Stimulated activated CD4-positive, alpha-beta T cell treated with anti-CD3 and anti-CD28 coated beads, Interleukin-1b, Interleukin-23, amount 100 ng/mL, for 24 hours (primary cell): ENCODE measurements at regions not wholly inside any gene's neighbourhood (a gene's known extent, or its start where the extent isn't known, plus 50 kb on each side); places are given as distances from the start of the nearest gene placed in this dataset.

Experiments used
- DNase-seq, 4 experiments: peaks; one replicate each; pipeline ENCODE4 v3.0.0-alpha.2; 2020; ENCODE audit warnings: low read depth in 4 of 4, low spot score in 1 of 4

DNA sequence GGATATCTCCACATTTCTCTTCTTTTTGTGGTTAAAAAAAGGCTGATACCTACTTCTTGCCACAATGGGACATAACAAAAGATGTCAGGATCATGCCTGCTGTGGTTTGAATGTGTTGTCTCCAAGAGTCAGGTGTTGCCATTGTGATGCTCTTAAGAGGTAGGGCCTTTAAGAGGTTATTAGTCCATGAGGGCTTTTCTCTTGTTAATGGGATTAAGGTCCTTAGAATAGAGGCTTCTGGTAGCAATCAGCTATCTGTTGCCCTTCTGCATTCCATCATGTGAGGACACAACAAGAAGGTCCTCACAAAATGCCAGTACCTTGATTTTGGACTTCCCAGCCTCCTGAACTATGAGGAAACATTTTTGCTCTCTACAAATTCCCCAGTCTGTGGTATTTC is 191.4 kb downstream of the GBA3 start:
- no peak for DNase-seq

DNA sequence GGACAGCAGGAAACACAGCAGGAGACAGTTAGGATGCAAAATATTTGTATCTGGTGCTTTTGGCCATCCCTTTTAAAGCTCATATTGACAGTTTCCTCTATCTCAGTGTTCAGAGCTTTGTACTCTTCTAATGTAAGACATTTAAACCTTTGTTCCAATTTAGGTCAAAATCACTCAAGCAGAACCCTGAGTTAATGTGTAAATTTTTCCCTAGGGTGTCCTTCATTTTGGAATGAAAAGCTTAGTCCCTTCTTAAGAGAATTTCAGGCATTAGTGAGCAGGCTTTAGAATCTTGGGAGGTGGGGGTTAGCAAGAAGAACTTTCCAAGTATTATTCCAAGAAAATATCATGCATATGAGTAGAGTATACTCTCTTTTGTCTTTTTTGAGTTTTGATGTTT is 188.7 kb downstream of the GBA3 start:
- DNase-seq: no peak

DNA sequence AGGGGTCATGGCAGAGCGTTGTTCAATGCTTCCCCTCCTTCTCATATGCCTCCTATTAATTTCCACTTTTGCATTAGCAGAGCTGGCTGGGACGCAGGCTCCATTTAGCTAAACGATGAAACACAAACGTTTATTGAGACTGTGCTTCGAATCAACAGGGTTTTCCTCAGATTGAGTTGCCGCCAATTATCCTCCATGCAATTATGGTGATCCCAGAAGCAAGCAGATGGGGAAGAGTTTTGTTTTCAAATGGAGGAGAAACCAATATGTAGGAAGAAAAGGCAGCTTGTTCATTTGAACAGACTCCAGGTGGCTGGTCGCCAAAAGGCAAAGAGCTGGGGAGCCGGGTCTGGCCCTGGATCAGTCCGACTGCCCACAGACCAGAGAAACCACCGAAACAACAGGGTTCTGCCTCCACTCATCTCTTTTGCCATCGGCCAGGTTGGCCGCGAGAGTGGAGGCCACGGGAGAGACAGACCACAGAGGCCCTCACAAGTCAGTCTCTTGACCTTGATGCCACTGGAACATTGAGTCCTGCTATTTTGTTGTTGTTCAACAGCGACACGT is 184.8 kb downstream of the GBA3 start:
- DNase-seq: no peak

DNA sequence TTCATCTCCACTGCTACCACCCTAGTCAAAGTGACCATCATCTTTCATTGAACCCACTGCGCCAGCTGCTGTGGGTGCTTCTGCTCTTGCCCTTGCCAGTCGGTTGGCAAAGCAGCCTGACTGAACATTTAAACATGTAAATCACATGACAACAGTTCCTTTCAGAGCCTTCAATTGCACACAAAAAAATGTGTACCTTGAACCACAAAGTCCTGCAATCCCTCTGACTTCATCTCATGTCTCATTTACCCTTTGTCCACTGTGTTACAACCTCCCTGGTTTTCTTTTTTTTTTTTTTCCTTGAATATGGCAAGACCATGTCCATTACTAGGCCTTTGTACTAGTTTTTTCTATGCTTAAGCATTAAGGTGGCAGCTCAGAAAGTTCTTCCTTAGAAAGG is 183.5 kb downstream of the GBA3 start:
- DNase-seq: no peak

DNA sequence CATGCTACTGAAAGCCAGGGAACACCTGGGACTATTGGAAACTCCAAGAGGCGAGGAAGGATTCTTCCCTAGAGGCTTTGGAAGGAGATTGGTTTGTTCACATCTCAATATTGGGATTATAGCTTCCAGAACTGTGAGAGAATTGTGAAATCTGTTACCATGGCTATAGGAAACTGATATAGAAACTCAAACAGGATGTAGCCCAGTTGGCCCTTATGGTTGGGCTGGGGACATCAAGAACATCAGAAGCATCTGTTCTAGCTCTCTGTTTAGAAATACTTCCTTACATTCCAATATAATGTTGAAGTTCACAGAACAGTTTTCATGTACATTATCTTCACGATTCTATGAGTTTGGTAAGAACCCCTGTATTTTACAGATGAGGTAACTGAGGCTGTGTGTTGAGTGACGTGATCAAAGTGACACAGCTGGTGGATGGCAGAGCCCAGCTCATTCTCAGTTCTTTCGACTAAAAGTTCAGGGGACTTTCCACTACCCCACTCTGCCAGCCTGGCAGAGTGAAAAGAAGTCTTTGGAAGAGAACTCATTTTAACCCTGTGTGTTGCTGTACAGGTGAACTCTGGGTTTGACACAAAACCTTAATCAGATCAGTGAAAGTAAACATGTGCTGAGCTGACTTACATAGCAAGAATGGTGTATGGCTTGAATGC is 183.0 kb downstream of the GBA3 start:
- DNase-seq: no peak

DNA sequence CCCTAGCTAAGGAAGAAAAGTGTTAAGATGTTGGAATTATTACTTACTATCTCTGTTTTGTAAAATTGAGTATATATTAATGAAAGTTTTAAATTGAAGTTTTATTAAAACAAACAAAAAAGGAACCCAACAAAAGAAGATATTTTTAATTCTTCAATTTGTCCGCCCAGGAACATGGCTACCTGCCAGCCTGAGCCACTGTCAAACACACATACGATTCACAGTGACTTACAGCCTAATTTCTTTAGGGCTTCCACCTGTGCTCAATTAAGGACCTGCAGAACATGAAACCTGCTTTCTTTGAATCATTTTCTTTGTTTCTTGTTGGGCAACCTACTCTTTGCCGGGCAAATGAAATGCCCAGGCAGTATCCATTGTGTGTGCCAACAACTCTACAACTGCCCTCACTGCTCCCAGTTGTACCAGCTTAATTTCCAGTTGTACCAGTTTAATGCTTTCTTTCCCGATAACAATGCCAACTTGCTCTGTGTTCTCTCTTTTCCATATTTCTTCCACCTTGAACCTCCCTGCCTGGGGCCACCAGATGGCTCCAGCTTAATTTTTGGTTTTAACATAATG is 181.7 kb downstream of the GBA3 start:
- DNase-seq: no peak

DNA sequence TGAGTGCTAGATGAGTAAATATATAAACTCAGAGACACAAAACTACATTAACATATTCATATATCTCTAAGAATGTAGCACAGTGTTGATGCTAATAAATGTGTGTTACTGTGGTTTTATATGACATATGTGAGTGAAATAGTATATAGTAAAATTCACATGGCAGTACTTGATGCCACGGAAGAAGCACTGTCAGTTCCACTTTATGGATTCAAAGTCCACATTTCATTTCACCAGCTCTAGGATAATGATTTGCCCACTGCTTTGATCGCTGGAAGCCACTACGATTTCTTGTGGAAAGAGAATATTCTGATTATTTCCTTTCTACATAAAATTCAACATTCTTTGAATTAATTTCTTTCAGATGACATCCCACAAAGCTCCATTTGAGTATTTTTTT is 181.2 kb downstream of the GBA3 start:
- no peak for DNase-seq

DNA sequence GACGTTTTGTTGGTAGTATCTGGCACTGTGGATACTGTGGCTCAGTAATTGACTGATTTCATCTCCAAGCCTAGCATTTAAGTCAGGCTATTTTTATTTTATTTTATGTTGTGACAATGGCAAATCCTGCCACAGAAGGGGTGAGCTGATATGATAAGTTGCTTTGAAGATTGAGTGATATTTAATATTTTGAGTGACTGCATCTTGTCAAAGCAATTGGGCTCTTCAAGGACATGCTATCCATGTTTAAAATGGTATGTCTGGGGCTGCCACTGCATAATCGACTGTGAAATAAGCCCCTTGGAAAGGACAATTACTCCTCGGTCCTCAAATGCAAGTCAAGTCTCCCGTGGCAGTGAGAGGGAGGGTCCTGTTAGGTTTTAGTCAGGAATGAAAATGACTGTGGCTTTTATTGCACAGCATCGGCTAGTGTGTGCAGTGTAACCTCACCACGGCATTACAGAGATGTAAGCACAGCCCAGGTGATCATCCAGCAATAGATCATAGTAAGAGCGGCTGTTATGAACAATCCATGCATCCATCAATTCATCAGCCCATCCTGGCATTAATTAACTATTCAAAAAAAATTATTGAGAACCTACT is 178.2 kb downstream of the GBA3 start:
- no peak for DNase-seq

DNA sequence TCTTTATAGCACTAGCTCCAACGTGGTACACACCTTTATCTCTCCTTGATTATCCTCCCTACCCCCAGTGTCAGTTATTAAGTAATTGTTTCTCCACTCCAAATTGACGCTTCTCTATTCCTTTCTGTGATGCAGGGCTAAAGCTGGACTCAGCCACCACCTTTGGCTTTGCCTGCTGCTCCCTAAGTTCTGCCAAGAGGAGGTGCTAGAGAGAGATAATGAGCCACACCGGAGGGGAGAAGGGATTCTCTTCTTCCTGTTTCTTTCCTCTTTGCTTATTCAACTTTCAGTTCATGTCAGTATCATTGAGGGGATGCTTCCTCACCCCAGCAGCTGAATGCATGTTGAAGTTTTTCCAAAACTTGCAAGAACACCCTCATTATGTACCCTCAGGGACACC is 176.5 kb downstream of the GBA3 start:
- DNase-seq: no peak
